Fibroblast of skin of right quadriceps (primary cell): ENCODE measurements at regions not wholly inside any gene's neighbourhood (a gene's known extent, or its start where the extent isn't known, plus 50 kb on each side); places are given as distances from the start of the nearest gene placed in this dataset.

Experiments
- DNase-seq: peaks from one replicate; pipeline ENCODE4 v3.0.0-alpha.2; 2013

DNA sequence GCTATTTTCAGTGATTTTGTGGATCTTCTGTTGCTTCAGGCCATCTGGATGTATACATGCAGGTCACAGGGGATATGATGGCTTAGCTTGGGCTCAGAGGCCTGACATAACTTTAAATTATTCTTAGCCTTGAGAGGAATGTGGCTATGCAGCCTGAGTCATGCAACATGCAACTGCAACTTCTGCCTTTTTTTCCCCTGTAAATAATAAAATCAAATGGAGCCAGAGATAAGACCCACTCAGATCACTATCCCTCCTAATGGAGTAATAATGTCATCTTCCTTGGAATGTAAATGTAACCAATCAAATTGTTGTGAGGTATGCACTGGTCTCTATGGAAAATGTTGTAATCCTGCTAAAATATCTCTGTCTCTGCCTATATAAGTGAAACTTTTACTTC is 54.9 kb downstream of the MAGEB17 start:
- DNase-seq, result peak; percentile 87

DNA sequence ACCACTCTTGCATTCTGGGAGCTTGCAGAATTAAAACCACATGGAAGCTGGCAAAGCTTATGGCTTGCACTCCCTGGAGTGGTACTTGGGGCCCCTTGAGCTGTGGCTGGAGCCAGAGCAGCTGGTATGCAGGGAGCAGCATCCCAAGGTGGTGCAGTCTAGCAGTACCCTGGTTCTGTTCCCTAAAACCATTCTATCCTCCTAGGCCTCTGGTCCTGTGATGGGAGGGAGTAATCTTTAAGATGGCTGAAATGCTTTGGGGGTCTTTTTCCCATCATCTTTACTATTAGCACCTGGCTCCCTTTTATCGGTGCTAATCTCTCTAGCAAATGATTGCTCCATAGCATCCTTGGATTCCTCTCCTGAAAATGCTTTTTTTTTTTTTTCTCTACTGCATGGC is 56.1 kb downstream of the MAGEB17 start:
- DNase-seq, result no peak

DNA sequence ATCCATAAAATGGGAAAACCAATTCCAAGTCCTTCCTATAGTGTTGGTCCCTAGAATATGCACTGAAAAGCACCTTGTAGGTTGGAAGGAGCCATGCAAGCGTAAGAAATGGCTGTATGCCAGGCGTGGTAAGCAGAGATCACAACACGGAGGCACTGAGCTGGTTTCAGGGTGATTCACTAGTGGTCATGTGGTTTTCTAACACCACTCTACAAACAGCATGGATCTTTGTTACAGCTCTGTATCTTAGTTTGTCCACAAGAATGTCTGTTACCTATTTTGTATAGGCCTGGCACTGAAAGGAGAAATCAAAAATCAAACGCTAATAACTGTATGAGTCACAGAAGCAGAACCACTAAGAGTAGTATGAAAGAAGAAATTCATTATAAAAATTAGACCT is 71.9 kb downstream of the MAGEB17 start:
- DNase-seq, result peak; percentile 87

DNA sequence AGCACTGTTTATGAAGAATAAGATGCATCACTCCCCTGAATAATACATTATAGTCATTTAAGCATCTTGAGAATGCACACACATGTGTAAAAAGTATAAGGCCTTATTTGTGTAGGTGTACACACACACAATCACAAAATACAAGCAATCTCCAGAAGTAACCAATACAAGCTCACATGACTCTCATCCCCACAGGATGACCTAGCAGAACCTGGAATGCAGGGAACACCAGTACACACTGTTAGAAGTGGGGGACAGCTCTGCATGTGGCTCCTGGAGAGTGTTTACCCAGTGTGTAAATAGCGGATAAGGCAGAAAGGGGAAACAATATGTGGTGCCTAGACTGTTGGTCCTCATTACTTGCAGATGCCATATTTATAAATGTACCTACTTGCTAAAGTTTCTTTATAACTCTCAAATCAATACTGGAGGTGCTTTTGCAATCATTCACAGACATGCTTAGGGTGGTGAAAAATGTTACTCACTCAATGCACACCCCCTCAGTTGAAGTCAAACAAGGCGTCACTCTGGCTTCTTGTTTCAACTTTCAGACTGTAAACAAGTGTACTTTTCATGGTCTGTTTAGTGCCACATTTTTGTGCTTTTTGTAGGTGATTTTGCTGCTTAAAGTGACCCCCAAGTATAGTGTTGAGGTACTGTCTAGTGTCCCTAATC is 73.1 kb downstream of the MAGEB17 start:
- no peak for DNase-seq

DNA sequence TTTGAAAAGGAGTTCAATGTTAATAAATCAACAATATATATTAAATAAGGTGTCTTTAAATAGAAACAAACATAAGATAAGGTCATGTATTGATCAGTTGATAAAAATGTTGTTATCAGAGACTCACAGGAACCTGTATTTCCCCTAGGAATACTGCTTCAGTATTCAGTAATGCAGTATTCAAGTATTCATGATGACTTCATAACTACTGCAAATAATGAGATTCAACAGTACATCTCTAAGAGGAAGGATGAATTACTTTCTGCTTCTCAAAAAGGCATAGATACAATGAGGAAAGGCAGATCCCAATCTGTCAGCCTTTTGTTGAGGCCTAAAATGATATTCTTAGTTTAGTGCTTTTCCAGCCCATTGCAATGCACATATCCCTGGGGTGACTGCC is 73.7 kb downstream of the MAGEB17 start:
- no peak for DNase-seq

DNA sequence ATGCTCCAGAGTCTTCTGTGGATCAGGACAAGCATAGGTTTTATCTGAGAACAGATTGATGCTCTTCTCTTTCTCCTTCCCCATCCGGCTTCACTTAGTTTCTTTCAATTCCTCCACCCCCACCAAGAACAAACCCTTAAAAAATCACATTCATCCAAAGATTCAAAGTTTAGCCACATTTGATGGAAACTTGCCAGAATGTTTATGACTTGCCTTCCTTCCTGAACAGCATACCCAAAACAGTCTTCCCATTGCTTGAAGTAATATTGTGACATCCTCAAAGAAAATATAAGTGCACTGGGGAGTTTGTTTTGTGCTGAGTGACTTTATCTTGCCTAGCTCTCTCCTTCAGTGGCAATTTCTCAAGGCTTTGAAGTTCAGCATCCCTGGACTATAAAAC is 83.0 kb downstream of the MAGEB17 start:
- peak; percentile 78 for DNase-seq

DNA sequence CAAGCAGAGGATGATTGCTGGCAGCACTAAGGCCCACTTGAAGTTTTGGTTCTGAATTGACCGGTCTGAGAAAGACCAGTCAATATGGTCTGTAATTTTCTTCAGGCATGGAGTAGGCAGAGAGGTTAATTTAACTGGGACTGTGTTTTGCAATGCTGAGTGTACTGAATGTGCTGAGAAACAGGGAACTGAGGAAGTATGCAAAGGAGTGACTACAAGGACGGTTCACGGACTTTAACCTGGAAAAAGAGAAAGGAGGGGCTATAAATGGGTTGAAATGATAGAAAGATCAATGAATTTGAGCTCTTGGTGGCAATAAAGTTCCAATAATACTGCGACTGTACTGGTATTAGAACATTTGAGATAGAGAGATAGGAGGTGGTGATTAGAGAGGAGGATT is 84.5 kb downstream of the MAGEB17 start:
- DNase-seq, result no peak

DNA sequence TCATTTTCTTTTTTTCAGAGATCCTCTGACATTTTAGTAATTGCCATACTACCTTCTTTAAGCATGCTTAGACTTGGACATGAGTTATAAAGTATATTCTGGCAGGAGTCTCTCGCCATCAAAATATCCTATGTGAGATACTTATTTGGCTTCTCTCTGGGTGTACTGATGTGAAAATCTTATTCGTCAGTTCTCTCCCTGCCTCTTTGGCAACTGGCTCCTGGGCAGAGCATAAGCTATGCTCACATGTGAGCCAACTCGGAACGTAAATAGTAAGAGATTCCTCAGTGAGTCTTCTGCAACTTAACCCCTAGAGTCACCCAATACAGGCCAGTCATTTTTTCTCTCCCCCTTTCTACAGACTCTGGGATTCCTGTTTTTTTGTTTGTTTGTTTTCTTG is 91.6 kb downstream of the MAGEB17 start:
- no peak for DNase-seq

DNA sequence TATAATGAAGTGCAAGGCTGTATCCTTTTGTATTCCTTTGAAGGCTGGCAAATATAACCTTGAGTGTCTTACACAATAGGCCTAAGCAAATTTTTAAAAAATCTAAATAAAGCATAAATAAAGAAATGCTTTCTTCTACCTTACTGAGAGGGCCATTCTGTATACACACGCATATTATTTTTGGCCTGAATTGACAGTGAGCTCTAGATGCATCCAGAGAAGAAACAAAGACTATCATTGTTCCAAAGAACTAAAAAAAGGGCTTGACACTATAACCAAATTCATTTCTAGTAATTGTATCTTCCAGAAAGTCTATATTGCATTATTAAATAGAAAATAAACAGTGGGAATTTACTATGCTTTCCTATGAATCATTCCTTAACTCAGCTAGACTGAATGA is 100.2 kb downstream of the MAGEB17 start:
- DNase-seq, result no peak

DNA sequence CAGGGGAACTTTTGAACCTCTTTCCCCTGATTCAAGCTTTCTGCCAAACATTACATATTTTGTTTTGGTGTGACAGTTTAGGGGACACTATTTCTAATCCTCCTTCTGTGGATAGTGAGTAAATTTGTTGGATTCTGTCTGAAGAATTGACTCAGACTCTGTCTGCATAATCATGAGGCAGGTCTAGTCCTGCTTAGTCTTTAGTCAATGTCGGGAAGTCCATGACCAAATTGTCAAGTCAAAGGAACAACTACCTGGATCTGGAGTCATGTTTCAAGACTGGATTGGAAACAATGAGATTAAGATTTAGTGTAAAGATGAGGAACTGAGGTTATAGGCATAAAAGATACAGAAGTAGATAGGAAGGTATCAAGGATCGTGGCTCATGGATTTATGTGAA is 100.9 kb downstream of the MAGEB17 start:
- DNase-seq, result no peak

DNA sequence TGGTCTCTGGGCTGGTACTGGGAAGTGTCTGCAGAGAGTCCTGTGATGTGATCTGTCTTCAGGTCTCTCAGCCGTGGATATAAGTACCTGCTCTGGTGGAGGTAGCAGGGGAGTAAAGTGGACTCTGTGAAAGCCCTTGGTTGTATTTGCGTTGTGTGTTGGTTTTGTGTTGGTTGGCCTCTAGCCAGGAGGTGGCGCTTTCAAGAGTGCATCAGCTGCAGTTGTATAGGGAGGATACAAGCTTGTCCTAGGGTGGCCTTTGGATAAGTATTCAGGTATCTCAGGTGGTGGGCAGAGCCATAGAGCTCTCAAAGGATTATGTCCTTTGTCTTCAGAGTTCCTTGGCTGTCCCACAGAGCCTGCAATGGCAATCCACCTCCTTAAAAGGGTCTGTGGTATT is 111.6 kb downstream of the MAGEB17 start:
- no peak for DNase-seq

DNA sequence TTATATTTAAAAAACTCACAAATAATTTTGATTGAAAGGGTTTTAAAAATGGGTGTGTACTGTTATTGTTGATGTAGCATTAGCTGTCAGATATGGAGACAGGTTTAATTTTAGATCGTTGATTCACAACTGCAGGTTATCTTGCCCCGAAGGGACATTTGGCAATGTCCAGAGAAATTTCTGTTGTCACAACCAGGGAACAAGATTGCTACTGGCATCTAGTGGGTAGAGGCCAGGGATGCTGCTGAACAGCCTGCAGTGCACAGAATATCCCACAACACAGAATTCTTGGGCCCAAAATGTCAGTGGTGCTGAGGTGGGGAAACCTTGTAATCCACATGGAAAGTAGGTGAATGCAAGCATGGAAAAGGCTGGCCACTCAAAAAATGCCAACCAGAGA is 114.9 kb downstream of the MAGEB17 start:
- no peak for DNase-seq

DNA sequence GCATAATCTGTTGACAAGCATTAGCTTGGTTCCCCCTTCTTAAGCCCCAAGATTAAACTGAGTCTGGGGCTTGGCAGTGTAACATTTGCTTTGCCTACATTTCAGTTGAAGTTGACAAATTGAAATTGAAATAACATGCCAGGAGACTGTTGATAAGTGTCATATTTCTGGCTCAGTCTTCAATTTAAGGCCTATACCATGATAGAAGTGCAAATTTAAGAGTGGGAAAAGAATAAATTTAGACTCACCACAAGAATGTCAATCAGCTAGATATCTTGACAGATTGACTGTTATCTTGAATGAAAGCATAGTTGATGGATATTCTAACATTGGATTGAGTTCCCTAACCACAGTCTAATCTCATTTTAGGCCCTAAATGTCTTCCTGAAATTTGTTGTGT is 117.6 kb downstream of the MAGEB17 start:
- DNase-seq, result no peak

DNA sequence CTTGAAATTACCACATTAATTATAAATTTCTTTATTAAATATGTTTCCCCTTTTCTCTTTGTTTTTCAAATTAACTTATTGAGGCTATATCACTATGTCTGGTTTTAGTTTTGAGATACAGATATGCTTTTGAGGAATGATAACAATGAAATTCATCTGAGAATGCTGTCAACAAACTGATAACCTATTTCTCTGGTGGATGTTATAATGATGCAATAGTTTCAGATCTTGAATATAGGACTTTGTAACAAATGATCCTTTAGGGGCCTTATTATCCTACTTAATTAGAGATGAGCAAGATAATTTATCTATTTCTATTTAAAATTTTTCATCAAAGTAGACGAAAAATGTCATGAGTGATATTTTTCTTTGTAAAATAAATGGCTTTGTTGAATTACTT is 123.7 kb downstream of the MAGEB17 start:
- no peak for DNase-seq

DNA sequence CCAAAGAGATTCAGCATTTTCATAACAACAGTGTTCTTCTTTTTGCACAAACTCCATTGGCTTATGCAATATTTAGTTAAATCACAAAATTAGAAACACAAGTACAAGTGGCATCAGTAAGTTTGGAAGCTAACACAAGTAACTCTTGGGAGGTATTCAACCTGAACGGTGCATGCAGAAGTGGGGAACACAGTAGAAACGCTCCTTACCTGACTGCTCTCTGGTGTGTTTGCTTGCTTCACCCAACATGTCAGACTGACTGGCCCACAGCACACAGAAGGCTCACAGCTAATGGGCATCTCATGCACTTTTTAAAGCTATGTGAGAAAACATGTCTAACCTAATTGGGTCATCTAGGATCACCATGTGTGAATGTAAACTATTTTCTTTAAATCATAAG is 133.6 kb downstream of the MAGEB17 start:
- DNase-seq, result no peak

DNA sequence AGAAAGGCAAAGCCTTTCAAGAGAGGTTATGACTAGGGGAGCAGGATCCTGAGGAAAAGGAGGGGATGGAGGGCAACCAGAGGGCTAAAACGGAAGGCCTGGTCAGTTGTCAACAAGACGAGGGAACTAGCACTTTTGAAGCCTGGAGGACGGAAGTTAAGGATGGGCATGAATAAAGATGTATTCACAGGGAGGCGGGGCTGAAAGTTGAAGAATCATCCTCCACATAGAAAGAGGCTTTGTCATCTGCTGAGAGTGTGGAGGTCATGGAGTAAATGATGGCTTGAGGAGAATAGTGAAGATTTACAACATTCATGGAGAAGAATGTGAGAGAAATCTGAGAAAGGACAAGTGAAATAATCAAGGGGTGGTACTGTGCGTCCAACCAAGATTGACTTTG is 137.5 kb downstream of the MAGEB17 start:
- no peak for DNase-seq

DNA sequence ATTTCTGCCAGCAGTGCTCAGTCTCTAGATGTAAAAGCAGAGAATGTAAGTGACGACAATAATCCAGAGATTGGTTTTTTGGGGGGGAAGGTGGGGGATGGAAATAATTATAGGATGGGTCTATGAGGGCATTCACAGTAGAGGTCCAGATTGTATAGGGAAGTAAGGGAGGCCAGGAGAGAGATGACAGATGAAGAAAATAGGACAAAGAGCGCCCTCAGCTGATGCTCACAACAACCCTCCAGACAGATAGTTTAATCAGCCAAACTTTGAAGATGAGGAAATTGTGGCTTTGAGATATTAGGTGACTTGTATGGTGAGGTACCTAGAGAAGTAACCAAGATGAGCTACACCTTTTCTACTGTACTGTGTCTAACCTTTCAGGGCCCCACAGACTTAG is 137.9 kb downstream of the MAGEB17 start:
- no peak for DNase-seq

DNA sequence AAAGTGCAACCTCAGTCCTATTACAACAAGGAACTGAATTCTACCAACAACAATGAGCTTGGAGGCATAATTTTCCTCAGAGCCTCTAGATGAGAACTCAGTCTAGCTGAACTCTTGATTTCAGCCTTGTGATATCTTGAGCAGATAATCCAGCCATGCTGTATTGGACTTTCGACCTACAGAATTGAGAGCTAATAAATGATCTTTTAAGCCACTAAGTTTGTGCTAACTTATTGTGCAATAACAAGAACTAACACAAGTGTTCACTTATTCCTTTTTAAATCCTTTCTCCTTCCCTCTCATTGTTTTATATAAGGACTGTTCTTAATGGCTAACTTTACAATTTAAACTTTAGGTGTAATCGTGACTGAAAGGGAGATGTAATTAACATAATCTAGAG is 140.7 kb downstream of the MAGEB17 start:
- DNase-seq, result no peak

DNA sequence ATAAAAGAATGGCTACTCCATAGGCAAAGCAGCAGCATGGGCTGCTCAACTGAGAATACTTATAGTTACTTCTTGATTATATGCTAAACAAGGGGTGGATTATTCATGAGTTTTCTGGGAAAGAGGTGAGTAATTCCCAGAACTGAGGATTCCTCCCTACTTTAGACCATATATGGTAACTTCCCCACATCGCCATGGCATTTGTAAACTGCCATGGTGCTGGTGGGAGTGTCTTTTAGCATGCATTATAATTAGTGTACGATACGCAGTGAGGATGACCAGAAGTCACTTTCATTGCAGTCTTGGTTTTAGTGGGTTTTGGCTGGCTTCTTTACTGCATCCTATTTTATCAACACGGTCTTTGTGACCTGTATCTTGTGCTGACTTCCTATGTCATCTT is 141.5 kb downstream of the MAGEB17 start:
- DNase-seq, result peak; percentile 35

DNA sequence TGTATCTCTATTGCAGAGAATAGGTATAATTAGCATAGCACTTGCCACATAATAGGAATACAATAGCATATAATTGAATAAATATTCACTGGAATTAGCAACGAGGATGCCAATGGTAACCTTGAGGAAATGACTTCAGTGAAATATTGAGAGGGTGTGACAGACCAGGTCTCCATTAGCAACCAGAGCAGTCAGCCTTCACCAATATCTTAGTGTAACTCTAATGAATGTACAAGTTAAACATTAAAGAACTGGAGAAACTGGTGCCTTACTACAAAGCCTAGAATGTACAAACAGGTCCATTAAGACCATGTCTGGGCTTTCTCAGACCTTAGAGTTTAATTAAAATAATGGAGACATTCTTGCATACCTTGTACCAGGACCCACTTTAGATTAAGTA is 143.0 kb downstream of the MAGEB17 start:
- DNase-seq, result no peak

DNA sequence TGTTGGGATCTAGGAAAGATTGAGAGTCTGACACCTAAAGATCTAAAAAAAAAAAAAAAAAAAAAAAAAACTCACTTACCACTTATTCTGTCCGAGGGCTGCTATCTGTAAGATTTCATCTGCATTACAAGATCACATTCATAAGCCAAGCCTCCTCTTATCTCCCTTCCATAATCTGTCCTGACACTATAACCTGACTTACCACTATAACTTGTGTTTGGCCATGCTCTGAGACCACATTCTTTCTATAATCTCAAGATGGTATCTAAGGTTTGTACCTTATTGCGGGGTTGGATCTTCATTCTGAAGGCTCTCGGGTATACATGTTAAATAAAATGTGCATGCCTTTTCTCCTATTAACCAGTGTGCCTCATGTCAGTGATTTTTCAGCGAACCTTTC is 144.4 kb downstream of the MAGEB17 start:
- no peak for DNase-seq

DNA sequence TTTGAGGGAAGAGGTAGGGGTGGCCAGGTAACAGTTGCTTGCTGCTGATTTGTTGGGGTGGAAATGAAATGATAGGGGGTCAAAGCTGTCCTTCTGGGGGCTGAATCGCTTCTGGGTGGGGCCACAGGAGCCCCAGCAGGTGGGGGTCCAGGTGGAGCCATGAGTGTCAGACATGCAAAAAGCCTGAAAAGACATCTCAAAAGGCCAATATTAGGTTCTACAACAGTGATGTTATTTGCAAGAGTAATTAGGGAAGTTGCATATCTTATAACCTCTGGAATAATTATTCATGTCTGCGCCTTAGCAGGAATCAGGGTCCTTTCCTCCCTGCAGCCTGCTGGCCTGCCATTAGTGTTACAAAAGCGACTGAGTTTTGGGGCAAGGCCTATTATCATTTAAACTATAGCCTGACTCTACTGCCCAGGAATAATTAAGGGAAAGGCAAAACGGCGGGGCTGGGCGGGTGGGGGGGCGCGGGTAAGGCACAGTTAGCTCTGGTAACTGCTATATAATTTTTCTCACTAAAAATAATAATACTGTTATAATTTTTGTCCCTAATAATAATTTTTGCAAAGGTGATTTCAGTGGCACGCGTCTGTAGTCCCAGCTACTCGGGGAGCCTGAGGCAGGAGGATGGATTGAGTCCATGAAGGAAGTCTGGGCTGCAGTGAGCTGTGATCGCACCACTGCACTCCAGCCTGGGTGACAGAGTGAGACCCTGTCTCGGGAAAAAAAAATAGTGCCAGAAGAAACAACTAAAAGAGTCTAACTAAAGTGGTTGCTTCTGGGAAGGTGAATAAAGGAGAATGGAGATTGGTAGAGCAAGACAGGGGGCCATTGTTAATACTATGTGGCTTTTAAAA is 145.7 kb downstream of the MAGEB17 start:
- no peak for DNase-seq

DNA sequence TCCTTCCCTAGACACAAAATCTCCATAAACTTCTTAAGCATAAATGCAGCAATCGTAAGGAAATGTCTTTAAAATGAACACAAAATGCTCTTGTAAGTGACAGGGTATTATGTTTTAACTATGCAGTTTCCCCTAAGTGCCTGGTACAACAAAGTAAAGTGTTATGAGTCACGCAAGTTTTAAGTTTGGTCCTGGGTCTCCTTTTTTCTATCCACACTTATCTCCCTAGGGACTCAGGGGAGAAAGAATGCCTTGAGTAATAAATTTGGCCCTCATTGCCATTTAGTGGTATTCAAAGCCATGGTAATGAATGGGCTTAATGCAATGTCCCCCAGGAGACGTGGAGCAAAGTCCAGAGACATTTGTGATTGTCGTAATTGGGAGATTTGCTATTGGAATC is 149.1 kb downstream of the MAGEB17 start:
- DNase-seq, result peak; percentile 42

DNA sequence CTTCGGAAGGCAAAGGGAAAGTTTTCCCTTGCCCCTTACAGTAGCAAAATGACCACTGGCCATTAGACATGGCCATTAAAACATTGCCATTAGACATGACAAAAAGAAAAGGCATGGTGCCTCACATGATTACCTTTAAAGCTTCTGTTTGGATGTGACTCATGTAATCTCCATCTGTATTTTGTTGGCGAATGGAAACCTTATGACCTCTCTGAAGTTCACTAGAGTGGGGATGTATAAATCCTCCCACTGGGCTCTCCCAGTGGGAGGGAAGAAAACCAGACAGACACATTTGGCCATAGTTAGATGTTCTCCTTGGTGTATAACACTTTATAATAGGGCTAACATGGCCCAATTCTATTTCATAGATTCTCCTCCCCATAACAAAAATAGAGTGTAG is 152.6 kb downstream of the MAGEB17 start:
- peak; percentile 12 for DNase-seq
